Upper lobe of left lung (tissue), 4 donors: ENCODE measurements at regions not wholly inside any gene's neighbourhood (a gene's known extent, or its start where the extent isn't known, plus 50 kb on each side); places are given as distances from the start of the nearest gene placed in this dataset.

ENCODE experiments used
- CTCF ChIP-seq, 6 experiments: fragments of 450-650 bp in 4 of 6; fragments of 200-600 bp in 2 of 6; sonication (generic) in 2 of 6; IDR thresholded peaks; one replicate each; pipeline ENCODE4 v1.5.1; 2016 to 2019; ENCODE audit warnings: antibody characterized with exemption in 6 of 6
- POLR2A ChIP-seq, 4 donors: fragments of 450-650 bp; IDR thresholded peaks; one replicate each; pipeline ENCODE4 v1.5.1; 2016 to 2017; ENCODE audit warnings: antibody characterized with exemption in 4 of 4, mild to moderate bottlenecking in 2 of 4
- POLR2AphosphoS5 ChIP-seq, 2 donors: sonication (generic); formaldehyde crosslinking; IDR thresholded peaks; one replicate each; pipeline ENCODE4 v1.5.1; 2017; ENCODE audit warnings: antibody characterized with exemption in 2 of 2

DNA sequence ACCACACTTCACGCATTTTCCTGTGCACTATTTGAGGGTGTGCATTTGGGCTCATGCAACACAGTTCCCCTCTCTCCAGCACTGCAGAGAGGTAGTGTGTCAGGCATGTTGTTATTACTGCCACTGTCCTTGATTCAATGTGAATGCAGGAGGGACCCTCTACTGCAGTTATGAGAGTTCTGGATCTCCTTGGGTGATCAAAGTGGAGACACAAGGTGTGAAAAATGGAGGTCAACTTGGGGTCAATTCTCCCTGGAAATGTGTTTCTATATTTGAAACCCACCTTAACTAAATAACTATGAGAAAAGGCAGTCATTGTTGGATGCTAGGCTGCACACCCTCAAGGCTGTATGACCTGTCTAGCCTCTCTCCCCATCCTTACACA is 73.9 kb upstream of the FAM171A1 start:
- TF ChIP-seq CTCF (IDR thresholded peaks at IDR 0.05) (no peak), POLR2AphosphoS5 (IDR thresholded peaks at IDR 0.05) (no peak), POLR2A (IDR thresholded peaks at IDR 0.05) (no peak)
